ENCODE measurements at regions not wholly inside any gene's neighbourhood (a gene's known extent, or its start where the extent isn't known, plus 50 kb on each side); places are given as distances from the start of the nearest gene placed in this dataset.

DNA sequence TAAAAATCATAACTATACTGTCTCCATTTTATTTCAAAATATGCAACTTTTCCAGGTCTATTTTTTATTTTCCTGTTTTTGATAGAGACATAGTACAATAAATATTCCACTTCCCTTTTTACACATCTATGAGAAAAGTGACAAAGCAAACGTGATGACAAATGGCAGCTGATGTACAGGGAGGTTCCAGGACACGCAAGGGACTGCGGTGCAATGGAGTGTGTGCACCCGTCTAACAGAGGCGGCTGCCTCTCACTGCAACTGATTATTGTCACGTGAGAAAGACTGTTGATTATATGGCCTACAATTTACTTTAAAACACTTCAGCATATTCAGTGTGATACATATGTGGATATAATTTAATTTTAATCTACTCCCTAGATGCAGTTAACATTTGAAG, 142.6 kb downstream of the LRRC30 start:
- no peak overlapping the region for H3K27ac ChIP-seq (ENCODE audit: low read length)
- H3K4me1 ChIP-seq (ENCODE audit: control insufficient read depth, insufficient read depth, low read length), result no peaks in the 10 kb centered on the region
- ATAC-seq (no peak), DNase-seq (ENCODE audit: low read depth, low spot score) (no peak)
- no peak for TF ChIP-seq SIN3A (IDR thresholded peaks at IDR 0.05; ENCODE audit: borderline replicate concordance, insufficient read depth, low read depth, low read length)
- TF ChIP-seq, protein P1, sequence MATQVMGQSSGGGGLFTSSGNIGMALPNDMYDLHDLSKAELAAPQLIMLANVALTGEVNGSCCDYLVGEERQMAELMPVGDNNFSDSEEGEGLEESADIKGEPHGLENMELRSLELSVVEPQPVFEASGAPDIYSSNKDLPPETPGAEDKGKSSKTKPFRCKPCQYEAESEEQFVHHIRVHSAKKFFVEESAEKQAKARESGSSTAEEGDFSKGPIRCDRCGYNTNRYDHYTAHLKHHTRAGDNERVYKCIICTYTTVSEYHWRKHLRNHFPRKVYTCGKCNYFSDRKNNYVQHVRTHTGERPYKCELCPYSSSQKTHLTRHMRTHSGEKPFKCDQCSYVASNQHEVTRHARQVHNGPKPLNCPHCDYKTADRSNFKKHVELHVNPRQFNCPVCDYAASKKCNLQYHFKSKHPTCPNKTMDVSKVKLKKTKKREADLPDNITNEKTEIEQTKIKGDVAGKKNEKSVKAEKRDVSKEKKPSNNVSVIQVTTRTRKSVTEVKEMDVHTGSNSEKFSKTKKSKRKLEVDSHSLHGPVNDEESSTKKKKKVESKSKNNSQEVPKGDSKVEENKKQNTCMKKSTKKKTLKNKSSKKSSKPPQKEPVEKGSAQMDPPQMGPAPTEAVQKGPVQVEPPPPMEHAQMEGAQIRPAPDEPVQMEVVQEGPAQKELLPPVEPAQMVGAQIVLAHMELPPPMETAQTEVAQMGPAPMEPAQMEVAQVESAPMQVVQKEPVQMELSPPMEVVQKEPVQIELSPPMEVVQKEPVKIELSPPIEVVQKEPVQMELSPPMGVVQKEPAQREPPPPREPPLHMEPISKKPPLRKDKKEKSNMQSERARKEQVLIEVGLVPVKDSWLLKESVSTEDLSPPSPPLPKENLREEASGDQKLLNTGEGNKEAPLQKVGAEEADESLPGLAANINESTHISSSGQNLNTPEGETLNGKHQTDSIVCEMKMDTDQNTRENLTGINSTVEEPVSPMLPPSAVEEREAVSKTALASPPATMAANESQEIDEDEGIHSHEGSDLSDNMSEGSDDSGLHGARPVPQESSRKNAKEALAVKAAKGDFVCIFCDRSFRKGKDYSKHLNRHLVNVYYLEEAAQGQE (IDR thresholded peaks at IDR 0.05; ENCODE audit: insufficient read depth in 1 of 2, low read depth in 2 of 2, low read length in 1 of 2), result no peak
- TF ChIP-seq, protein P2, sequence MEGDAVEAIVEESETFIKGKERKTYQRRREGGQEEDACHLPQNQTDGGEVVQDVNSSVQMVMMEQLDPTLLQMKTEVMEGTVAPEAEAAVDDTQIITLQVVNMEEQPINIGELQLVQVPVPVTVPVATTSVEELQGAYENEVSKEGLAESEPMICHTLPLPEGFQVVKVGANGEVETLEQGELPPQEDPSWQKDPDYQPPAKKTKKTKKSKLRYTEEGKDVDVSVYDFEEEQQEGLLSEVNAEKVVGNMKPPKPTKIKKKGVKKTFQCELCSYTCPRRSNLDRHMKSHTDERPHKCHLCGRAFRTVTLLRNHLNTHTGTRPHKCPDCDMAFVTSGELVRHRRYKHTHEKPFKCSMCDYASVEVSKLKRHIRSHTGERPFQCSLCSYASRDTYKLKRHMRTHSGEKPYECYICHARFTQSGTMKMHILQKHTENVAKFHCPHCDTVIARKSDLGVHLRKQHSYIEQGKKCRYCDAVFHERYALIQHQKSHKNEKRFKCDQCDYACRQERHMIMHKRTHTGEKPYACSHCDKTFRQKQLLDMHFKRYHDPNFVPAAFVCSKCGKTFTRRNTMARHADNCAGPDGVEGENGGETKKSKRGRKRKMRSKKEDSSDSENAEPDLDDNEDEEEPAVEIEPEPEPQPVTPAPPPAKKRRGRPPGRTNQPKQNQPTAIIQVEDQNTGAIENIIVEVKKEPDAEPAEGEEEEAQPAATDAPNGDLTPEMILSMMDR (IDR thresholded peaks at IDR 0.05), result no peak
- TF ChIP-seq POLR2AphosphoS5 (IDR thresholded peaks at IDR 0.05; ENCODE audit: low read depth, low read length), result no peak
- no peak for TF ChIP-seq TCF7L2 (IDR thresholded peaks at IDR 0.05; ENCODE audit: low read depth, low read length)
- H3K27me3 ChIP-seq (ENCODE audit: control insufficient read depth, insufficient read depth, low read length), result no peaks in the 10 kb centered on the region
- CTCF ChIA-PET, result no interaction called here
- no TSS peak for BruUV-seq (replicated peaks)
- intact Hi-C loops (cut with micrococcal nuclease; ENCODE audit: unreplicated experiment) (no loop called here), in situ Hi-C loops (cut with HindIII; ENCODE audit: low pct_unique_long_range_greater_than_20kb, low sequenced_read_pairs) (no loop called here)
- no peak overlapping the region for H3K4me3 ChIP-seq (ENCODE audit: low read depth in 2 of 2, low read length in 2 of 2)
- H3K36me3 ChIP-seq (ENCODE audit: control insufficient read depth, insufficient read depth, low read length), result no peaks in the 10 kb centered on the region
- H3K9me3 ChIP-seq (ENCODE audit: control insufficient read depth, insufficient read depth, low read depth, low read length), result no peaks in the 10 kb centered on the region
- POLR2A ChIA-PET, result no interaction called here

DNA sequence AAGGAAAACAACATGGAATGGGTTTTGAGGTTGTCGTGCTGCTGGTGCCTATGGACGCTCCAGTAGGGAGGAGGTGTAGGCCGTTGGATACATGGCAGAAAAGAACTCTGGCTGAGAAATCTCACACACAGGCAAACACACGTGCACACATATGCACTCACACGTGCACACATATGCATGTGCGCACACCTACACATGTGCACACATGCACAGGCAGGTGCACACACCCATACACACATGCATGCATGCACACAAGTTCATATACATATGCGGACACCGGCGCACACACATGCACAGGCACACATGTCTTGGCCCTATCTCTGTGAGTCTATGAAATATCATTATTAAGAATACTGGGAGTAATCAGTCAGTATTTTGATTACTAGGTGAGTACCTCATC, 150.4 kb downstream of the LRRC30 start:
- Histone ChIP-seq H3K27ac (ENCODE audit: low read length) (no peak overlapping the region), H3K36me3 (ENCODE audit: control insufficient read depth, insufficient read depth, low read length) (no peaks in the 10 kb centered on the region), H3K4me1 (ENCODE audit: control insufficient read depth, insufficient read depth, low read length) (no peaks in the 10 kb centered on the region), H3K27me3 (ENCODE audit: control insufficient read depth, insufficient read depth, low read length) (no peaks in the 10 kb centered on the region), H3K4me3 (ENCODE audit: low read depth in 2 of 2, low read length in 2 of 2) (no peak overlapping the region), H3K9me3 (ENCODE audit: control insufficient read depth, insufficient read depth, low read depth, low read length) (no peaks in the 10 kb centered on the region)
- intact Hi-C loops (cut with micrococcal nuclease; ENCODE audit: unreplicated experiment), result no loop called here
- DNase-seq (ENCODE audit: low read depth, low spot score), result no peak
- POLR2A ChIA-PET, result no interaction called here
- BruUV-seq (replicated peaks), result no TSS peak
- ATAC-seq, result no peak
- TF ChIP-seq, protein P2 (IDR thresholded peaks at IDR 0.05), result no peak
- TF ChIP-seq TCF7L2 (IDR thresholded peaks at IDR 0.05; ENCODE audit: low read depth, low read length) (no peak), SIN3A (IDR thresholded peaks at IDR 0.05; ENCODE audit: borderline replicate concordance, insufficient read depth, low read depth, low read length) (no peak), POLR2AphosphoS5 (IDR thresholded peaks at IDR 0.05; ENCODE audit: low read depth, low read length) (no peak)
- TF ChIP-seq, protein P1 (IDR thresholded peaks at IDR 0.05; ENCODE audit: insufficient read depth in 1 of 2, low read depth in 2 of 2, low read length in 1 of 2), result no peak
- CTCF ChIA-PET, result no interaction called here
- in situ Hi-C loops (cut with HindIII; ENCODE audit: low pct_unique_long_range_greater_than_20kb, low sequenced_read_pairs), result no loop called here
